ENCODE measurements at regions not wholly inside any gene's neighbourhood (a gene's known extent, or its start where the extent isn't known, plus 50 kb on each side); places are given as distances from the start of the nearest gene placed in this dataset.

DNA sequence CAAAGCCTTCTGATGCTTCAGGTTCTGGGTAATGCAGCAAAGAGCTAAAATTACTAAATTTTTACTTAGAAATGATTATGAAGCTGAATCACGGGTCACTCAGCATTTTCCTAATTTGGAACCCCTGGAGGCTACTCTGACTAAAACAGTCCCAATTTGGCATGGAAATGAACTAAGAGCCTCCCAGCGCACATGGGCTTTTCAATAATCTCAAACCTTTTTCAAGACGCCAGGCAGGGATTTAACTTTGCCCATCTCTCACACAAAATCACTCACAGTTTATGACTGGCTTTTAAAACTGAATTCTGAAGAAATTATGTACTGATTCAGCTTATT is 68.3 kb downstream of the LLPH start:
- TF ChIP-seq POLR2A (IDR thresholded peaks at IDR 0.05): no peak
- TF ChIP-seq CTCF (IDR thresholded peaks at IDR 0.05): no peak
